GM13977 (cell line): ENCODE measurements at regions not wholly inside any gene's neighbourhood (a gene's known extent, or its start where the extent isn't known, plus 50 kb on each side); places are given as distances from the start of the nearest gene placed in this dataset.

ENCODE experiments used
- DNase-seq: peaks from one replicate; pipeline ENCODE4 v3.0.0; 2012; ENCODE audit warnings: low spot score
- CTCF ChIP-seq: IDR thresholded peaks from 2 replicates; pipeline ENCODE4 v1.5.1; 2012; ENCODE audit warnings: mild to moderate bottlenecking, control low read depth; ENCODE audit not compliant: insufficient read depth; ENCODE audit errors: extremely low read depth, missing control alignments
- in situ Hi-C: fragments of 300-500 bp; cut with MboI; formaldehyde crosslinking; loops from one replicate; pipeline ENCODE4 v1.12.0; 2022; ENCODE audit warnings: low sequenced_read_pairs, low pct_unique_long_range_greater_than_20kb, mixed read lengths, inconsistent platforms; ENCODE audit not compliant: unreplicated experiment

- in situ Hi-C loops: no loop called here
- no peak for DNase-seq
- no peak for TF ChIP-seq CTCF
These were observed 371.7 kb downstream of the ICE1 start for GRCh38 chr5:5794118-5794560.

- in situ Hi-C loops: no loop called here
- TF ChIP-seq CTCF: no peak
- no peak for DNase-seq
These were observed 371.0 kb downstream of the ICE1 start for GRCh38 chr5:5793242-5794117.

- DNase-seq: no peak
- in situ Hi-C loops: no loop called here
- no peak for TF ChIP-seq CTCF
These were observed 369.6 kb downstream of the ICE1 start for GRCh38 chr5:5792106-5792505.

- in situ Hi-C loops: no loop called here
- no peak for TF ChIP-seq CTCF
- DNase-seq: no peak
These were observed 366.3 kb downstream of the ICE1 start for GRCh38 chr5:5788793-5789192.

GRCh38 chr5:5787373-5787772, 364.9 kb downstream of the ICE1 start:
- in situ Hi-C loops: no loop called here
- no peak for DNase-seq
- TF ChIP-seq CTCF: no peak

GRCh38 chr5:5784101-5784500, 361.6 kb downstream of the ICE1 start:
- in situ Hi-C loops: no loop called here
- no peak for TF ChIP-seq CTCF
- DNase-seq: no peak
